ENCODE measurements at regions not wholly inside any gene's neighbourhood (a gene's known extent, or its start where the extent isn't known, plus 50 kb on each side); places are given as distances from the start of the nearest gene placed in this dataset.

DNA sequence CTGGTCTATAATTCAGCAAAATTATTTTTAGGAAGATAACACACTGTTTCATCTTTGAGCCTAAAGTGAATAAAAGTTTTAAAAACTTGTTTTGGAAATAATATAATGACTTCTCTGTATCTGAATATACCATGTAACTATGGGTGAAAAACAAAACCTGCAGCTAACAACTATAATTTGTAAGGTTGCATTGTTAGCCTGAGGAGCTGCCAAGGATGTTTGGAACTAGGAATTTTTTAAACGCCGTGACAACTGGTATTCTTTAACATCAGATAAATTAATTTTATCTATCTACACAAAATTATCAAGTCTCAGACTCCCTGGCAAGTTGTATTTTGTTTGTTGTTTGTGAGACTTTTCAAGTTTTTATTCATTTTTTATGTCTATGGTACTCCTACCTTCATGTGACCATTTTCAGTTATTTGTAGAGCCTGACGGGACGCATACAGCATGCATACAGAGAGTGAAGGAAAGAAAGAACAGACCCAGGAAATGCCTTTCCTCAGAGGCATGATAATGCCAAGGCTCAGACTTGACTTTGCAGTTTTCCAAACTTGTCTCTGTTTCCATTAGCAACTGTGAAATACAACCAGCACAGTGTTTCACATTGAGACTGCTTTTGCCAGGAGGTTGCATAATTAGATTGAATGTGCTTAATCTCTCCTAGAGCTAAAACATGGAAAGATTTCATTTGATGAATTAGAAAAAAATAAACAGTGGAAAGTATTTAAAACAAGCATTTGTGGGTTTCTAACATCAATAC, 60.8 kb upstream of the ARHGEF26 start:
- H3K4me2 ChIP-seq (ENCODE audit: insufficient read depth, low read length, poor library complexity, severe bottlenecking), result no peak overlapping the region

DNA sequence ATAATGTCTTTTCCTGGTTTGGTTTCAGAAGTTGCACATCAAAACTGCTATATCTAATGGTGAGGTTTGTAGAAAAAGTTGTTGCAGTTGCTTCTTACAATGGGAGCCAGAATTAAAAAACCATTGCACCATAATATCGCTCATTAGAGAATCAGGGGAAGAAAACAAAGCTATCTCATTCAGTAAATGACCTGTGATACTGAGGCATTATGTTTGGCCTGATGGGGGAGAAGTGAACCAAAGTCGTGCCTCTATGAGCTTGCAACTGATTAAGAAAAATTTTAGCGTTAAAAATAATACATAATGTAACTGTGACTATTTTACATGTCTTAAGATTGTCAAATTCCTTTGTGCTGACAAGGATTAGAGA, 60.2 kb upstream of the ARHGEF26 start:
- H3K27me3 ChIP-seq (ENCODE audit: control insufficient read depth in 3 of 3, insufficient read depth in 3 of 3, low read depth in 1 of 3, low read length in 3 of 3), result no peaks in the 10 kb centered on the region
- H3K14ac ChIP-seq (ENCODE audit: low read length), result no peak overlapping the region
- H3K27ac ChIP-seq (replicated peaks; ENCODE audit: low read length), result no peak overlapping the region

More for the DNA sequence above, 60.8 kb upstream of the ARHGEF26 start:
- Histone ChIP-seq H3K9ac (ENCODE audit: low read depth, low read length, poor library complexity) (no peak overlapping the region), H2AK5ac (ENCODE audit: low read depth, low read length) (no peak overlapping the region), H3K4ac (ENCODE audit: low read length) (no peak overlapping the region), H3K27ac (replicated peaks; ENCODE audit: low read length) (no peak overlapping the region), H4K8ac (ENCODE audit: low read depth, low read length) (no peak overlapping the region), H3K9me3 (replicated peaks in 1 of 2; ENCODE audit: control insufficient read depth in 2 of 2, insufficient read depth in 1 of 2, low read depth in 1 of 2, low read length in 2 of 2) (no peaks in the 10 kb centered on the region), H3K18ac (ENCODE audit: low read length) (no peak overlapping the region), H4K91ac (ENCODE audit: low read depth, low read length, poor library complexity) (no peak overlapping the region), H2BK12ac (ENCODE audit: low read length) (no peak overlapping the region), H3K14ac (ENCODE audit: low read length) (no peak overlapping the region), H3K79me1 (ENCODE audit: low read depth, low read length) (no peaks in the 10 kb centered on the region), H2BK5ac (ENCODE audit: low read length) (no peak overlapping the region), H3K36me3 (replicated peaks in 1 of 2; ENCODE audit: control insufficient read depth in 2 of 2, insufficient read depth in 2 of 2, low read length in 2 of 2) (no peaks in the 10 kb centered on the region), H2BK120ac (ENCODE audit: low read depth, low read length) (no peak overlapping the region), H3K23ac (ENCODE audit: low read depth, low read length, poor library complexity) (no peak overlapping the region), H3K4me1 (ENCODE audit: control insufficient read depth in 2 of 2, insufficient read depth in 1 of 2, low read depth in 1 of 2, low read length in 2 of 2) (peaks cover 2 to 17% of the 10 kb centered on the region in 2 donors), H2BK15ac (ENCODE audit: low read length) (no peak overlapping the region), H2AFZ (ENCODE audit: low read length) (peak overlapping the region; percentile 88), H3K27me3 (ENCODE audit: control insufficient read depth in 3 of 3, insufficient read depth in 3 of 3, low read depth in 1 of 3, low read length in 3 of 3) (no peaks in the 10 kb centered on the region), H3K4me3 (ENCODE audit: low read length in 2 of 2) (no peak overlapping the region)
- no CpG with 5 or more reads among the region's 4 CpGs for WGBS, 2 donors (ENCODE audit: extremely low coverage in 2 of 2, insufficient read length in 2 of 2, insufficient replicate concordance in 1 of 2)
- DNase-seq (ENCODE audit: low spot score), result no peak

DNA sequence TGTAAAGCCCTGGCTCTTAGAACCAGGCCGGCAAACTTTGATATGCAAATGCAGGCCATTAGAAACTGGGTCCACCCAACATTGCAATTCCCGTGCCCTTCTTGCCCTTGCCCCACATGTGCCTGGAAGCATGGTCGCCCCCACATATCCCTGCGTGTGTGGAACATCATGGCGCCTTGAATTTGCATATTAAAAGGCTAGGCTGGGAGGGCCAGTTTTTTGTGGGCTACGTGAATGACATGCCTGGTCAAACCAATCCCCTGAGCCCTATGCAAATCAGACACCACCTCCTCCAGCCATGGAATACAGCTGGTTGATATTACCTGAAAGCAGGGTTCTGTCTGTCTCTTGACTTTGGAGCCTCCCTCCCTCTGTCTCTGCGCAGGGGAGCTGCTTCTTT, 58.7 kb upstream of the ARHGEF26 start:
- no peak overlapping the region for H2AFZ ChIP-seq (ENCODE audit: low read length)
- H3K4ac ChIP-seq (ENCODE audit: low read length), result no peak overlapping the region
- peaks cover 2 to 17% of the 10 kb centered on the region in 2 donors for H3K4me1 ChIP-seq (ENCODE audit: control insufficient read depth in 2 of 2, insufficient read depth in 1 of 2, low read depth in 1 of 2, low read length in 2 of 2)
- DNase-seq (ENCODE audit: low spot score), result no peak
- H3K18ac ChIP-seq (ENCODE audit: low read length), result no peak overlapping the region
- H3K4me2 ChIP-seq (ENCODE audit: insufficient read depth, low read length, poor library complexity, severe bottlenecking), result no peak overlapping the region
- WGBS, 2 donors (ENCODE audit: extremely low coverage in 2 of 2, insufficient read length in 2 of 2, insufficient replicate concordance in 1 of 2), result no CpG with 5 or more reads among the region's 7 CpGs
- H3K79me1 ChIP-seq (ENCODE audit: low read depth, low read length), result no peaks in the 10 kb centered on the region
- no peak overlapping the region for H3K27ac ChIP-seq (replicated peaks; ENCODE audit: low read length)
- peaks cover 0 to 2% of the 10 kb centered on the region in 2 donors for H3K9me3 ChIP-seq (replicated peaks in 1 of 2; ENCODE audit: control insufficient read depth in 2 of 2, insufficient read depth in 1 of 2, low read depth in 1 of 2, low read length in 2 of 2)
- no peak overlapping the region for H4K8ac ChIP-seq (ENCODE audit: low read depth, low read length)
- no peak overlapping the region for H3K4me3 ChIP-seq (ENCODE audit: low read length in 2 of 2)
- no peaks in the 10 kb centered on the region for H3K36me3 ChIP-seq (replicated peaks in 1 of 2; ENCODE audit: control insufficient read depth in 2 of 2, insufficient read depth in 2 of 2, low read length in 2 of 2)
- H2AK5ac ChIP-seq (ENCODE audit: low read depth, low read length), result no peak overlapping the region
- no peak overlapping the region for H2BK15ac ChIP-seq (ENCODE audit: low read length)
- no peak overlapping the region for H3K23ac ChIP-seq (ENCODE audit: low read depth, low read length, poor library complexity)
- no peak overlapping the region for H3K9ac ChIP-seq (ENCODE audit: low read depth, low read length, poor library complexity)
- no peak overlapping the region for H2BK5ac ChIP-seq (ENCODE audit: low read length)
- no peak overlapping the region for H4K91ac ChIP-seq (ENCODE audit: low read depth, low read length, poor library complexity)
- no peak overlapping the region for H2BK120ac ChIP-seq (ENCODE audit: low read depth, low read length)
- H2BK12ac ChIP-seq (ENCODE audit: low read length), result no peak overlapping the region
- H3K27me3 ChIP-seq (ENCODE audit: control insufficient read depth in 3 of 3, insufficient read depth in 3 of 3, low read depth in 1 of 3, low read length in 3 of 3), result no peaks in the 10 kb centered on the region
- no peak overlapping the region for H3K14ac ChIP-seq (ENCODE audit: low read length)

More for the DNA sequence above, 60.2 kb upstream of the ARHGEF26 start:
- Histone ChIP-seq H4K8ac (ENCODE audit: low read depth, low read length) (no peak overlapping the region), H2BK15ac (ENCODE audit: low read length) (no peak overlapping the region), H3K4me2 (ENCODE audit: insufficient read depth, low read length, poor library complexity, severe bottlenecking) (no peak overlapping the region), H3K9ac (ENCODE audit: low read depth, low read length, poor library complexity) (no peak overlapping the region), H2BK120ac (ENCODE audit: low read depth, low read length) (no peak overlapping the region), H2AK5ac (ENCODE audit: low read depth, low read length) (no peak overlapping the region), H4K91ac (ENCODE audit: low read depth, low read length, poor library complexity) (no peak overlapping the region), H3K18ac (ENCODE audit: low read length) (no peak overlapping the region), H3K36me3 (replicated peaks in 1 of 2; ENCODE audit: control insufficient read depth in 2 of 2, insufficient read depth in 2 of 2, low read length in 2 of 2) (no peaks in the 10 kb centered on the region), H3K4me1 (ENCODE audit: control insufficient read depth in 2 of 2, insufficient read depth in 1 of 2, low read depth in 1 of 2, low read length in 2 of 2) (peaks cover 2 to 17% of the 10 kb centered on the region in 2 donors), H2BK5ac (ENCODE audit: low read length) (no peak overlapping the region), H2BK12ac (ENCODE audit: low read length) (no peak overlapping the region), H3K4me3 (ENCODE audit: low read length in 2 of 2) (no peak overlapping the region), H3K9me3 (replicated peaks in 1 of 2; ENCODE audit: control insufficient read depth in 2 of 2, insufficient read depth in 1 of 2, low read depth in 1 of 2, low read length in 2 of 2) (peaks cover 0 to 2% of the 10 kb centered on the region in 2 donors), H3K23ac (ENCODE audit: low read depth, low read length, poor library complexity) (no peak overlapping the region), H3K79me1 (ENCODE audit: low read depth, low read length) (no peaks in the 10 kb centered on the region), H3K4ac (ENCODE audit: low read length) (no peak overlapping the region), H2AFZ (ENCODE audit: low read length) (peak overlapping the region; percentile 88)
- DNase-seq (ENCODE audit: low spot score), result no peak
- no CpG with 5 or more reads among the region's 3 CpGs for WGBS, 2 donors (ENCODE audit: extremely low coverage in 2 of 2, insufficient read length in 2 of 2, insufficient replicate concordance in 1 of 2)

DNA sequence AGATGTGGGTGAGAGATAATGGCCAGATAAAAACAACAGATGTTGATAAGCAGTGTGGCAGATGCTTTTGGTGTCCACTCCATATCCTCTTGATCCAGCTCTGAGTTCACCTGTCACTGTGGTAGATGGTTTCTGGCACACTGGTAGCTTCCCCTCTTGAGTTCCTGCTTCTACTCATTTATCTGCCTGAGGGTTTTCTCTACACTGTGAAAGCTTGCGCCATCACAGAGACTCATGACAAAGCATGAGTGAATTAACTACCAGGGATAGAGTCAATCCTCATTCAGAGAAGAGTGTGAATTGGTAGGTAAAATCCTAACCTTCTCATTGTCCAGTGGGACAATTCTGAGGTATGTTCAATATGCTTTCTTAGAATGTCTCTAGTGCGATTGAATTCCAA, 50.0 kb upstream of the ARHGEF26 start:
- no peak overlapping the region for H2BK15ac ChIP-seq (ENCODE audit: low read length)

More for the DNA sequence above, 50.0 kb upstream of the ARHGEF26 start:
- Histone ChIP-seq H4K8ac (ENCODE audit: low read depth, low read length) (no peak overlapping the region), H2BK12ac (ENCODE audit: low read length) (no peak overlapping the region), H3K27me3 (ENCODE audit: control insufficient read depth in 3 of 3, insufficient read depth in 3 of 3, low read depth in 1 of 3, low read length in 3 of 3) (no peaks in the 10 kb centered on the region), H2AK5ac (ENCODE audit: low read depth, low read length) (no peak overlapping the region), H3K4me1 (ENCODE audit: control insufficient read depth in 2 of 2, insufficient read depth in 1 of 2, low read depth in 1 of 2, low read length in 2 of 2) (no peaks in the 10 kb centered on the region), H3K4me3 (ENCODE audit: low read length in 2 of 2) (no peak overlapping the region), H3K14ac (ENCODE audit: low read length) (no peak overlapping the region), H3K79me1 (ENCODE audit: low read depth, low read length) (no peaks in the 10 kb centered on the region), H3K9me3 (replicated peaks in 1 of 2; ENCODE audit: control insufficient read depth in 2 of 2, insufficient read depth in 1 of 2, low read depth in 1 of 2, low read length in 2 of 2) (peaks cover 0 to 6% of the 10 kb centered on the region in 2 donors), H3K36me3 (replicated peaks in 1 of 2; ENCODE audit: control insufficient read depth in 2 of 2, insufficient read depth in 2 of 2, low read length in 2 of 2) (no peaks in the 10 kb centered on the region), H4K91ac (ENCODE audit: low read depth, low read length, poor library complexity) (no peak overlapping the region), H2BK120ac (ENCODE audit: low read depth, low read length) (no peak overlapping the region), H3K9ac (ENCODE audit: low read depth, low read length, poor library complexity) (no peak overlapping the region), H2AFZ (ENCODE audit: low read length) (no peak overlapping the region), H3K23ac (ENCODE audit: low read depth, low read length, poor library complexity) (no peak overlapping the region), H2BK5ac (ENCODE audit: low read length) (no peak overlapping the region), H3K27ac (replicated peaks; ENCODE audit: low read length) (no peak overlapping the region), H3K4me2 (ENCODE audit: insufficient read depth, low read length, poor library complexity, severe bottlenecking) (no peak overlapping the region), H3K4ac (ENCODE audit: low read length) (no peak overlapping the region), H3K18ac (ENCODE audit: low read length) (no peak overlapping the region)
- DNase-seq (ENCODE audit: low spot score), result no peak
- WGBS, 2 donors (ENCODE audit: extremely low coverage in 2 of 2, insufficient read length in 2 of 2, insufficient replicate concordance in 1 of 2), result no CpG with 5 or more reads among the region's 2 CpGs
